Heart left ventricle (tissue), 16 donors: ENCODE measurements at regions not wholly inside any gene's neighbourhood (a gene's known extent, or its start where the extent isn't known, plus 50 kb on each side); places are given as distances from the start of the nearest gene placed in this dataset.

Source experiments
- ATAC-seq, 4 donors: fragments of 200-7000 bp; cut with Tn5 transposase; one replicate each; pipeline ENCODE4 v1.9.1; 2020 to 2022; ENCODE audit warnings: moderate library complexity in 4 of 4, mild to moderate bottlenecking in 3 of 4, moderate number of reproducible peaks in 1 of 4
- DNase-seq, 5 donors: peaks; one replicate each; pipeline ENCODE4 v3.0.0-alpha.2; 2020
- H3K27ac ChIP-seq, 12 donors: fragments of 200-600 bp; sonication (generic) in 4 of 12; one replicate each; pipeline versions ENCODE4 v1.5.0 to v1.8.0; 2016 to 2022; ENCODE audit warnings: mild to moderate bottlenecking in 2 of 12
- H3K27me3 ChIP-seq, 9 donors: fragments of 200-600 bp; sonication (generic) in 2 of 9; one replicate each; pipeline versions ENCODE4 v1.5.1 to v1.8.0; 2016 to 2022; ENCODE audit warnings: mild to moderate bottlenecking in 3 of 9
- H3K36me3 ChIP-seq, 9 donors: fragments of 200-600 bp; sonication (generic) in 2 of 9; one replicate each; pipeline versions ENCODE4 v1.5.0 to v1.8.0; 2018 to 2022; ENCODE audit warnings: mild to moderate bottlenecking in 2 of 9
- H3K4me1 ChIP-seq, 12 donors: fragments of 200-600 bp; sonication (generic) in 4 of 12; one replicate each; pipeline versions ENCODE4 v1.5.0 to v1.8.0; 2016 to 2022; ENCODE audit warnings: mild to moderate bottlenecking in 3 of 12
- H3K4me3 ChIP-seq, 12 donors: fragments of 200-600 bp; sonication (generic) in 4 of 12; one replicate each; pipeline versions ENCODE4 v1.5.0 to v1.8.0; 2017 to 2022; ENCODE audit warnings: mild to moderate bottlenecking in 9 of 12, moderate library complexity in 4 of 12
- H3K9me3 ChIP-seq, 12 donors: fragments of 200-600 bp; sonication (generic) in 4 of 12; one replicate each; pipeline versions ENCODE4 v1.5.0 to v1.8.0; 2016 to 2022; ENCODE audit warnings: mild to moderate bottlenecking in 1 of 12
- POLR2A ChIP-seq, 2 donors: fragments of 450-650 bp; IDR thresholded peaks; one replicate each; pipeline ENCODE4 v1.6.1; 2017; ENCODE audit warnings: antibody characterized with exemption in 2 of 2, mild to moderate bottlenecking in 2 of 2, moderate library complexity in 2 of 2
- WGBS, 4 donors: extraction: QIAGEN DNeasy Blood & Tissue Kit in 2 of 4; methylation state at CpG; one replicate each; pipeline versions ENCODE4 v1.1.5 to v1.1.7; 2013 to 2018; 5-methylcytosine and 5-hydroxymethylcytosine counted together
- intact Hi-C, 10 donors: fragments of 100-400 bp; cut with DNase I; formaldehyde crosslinking; loops; one replicate each; pipeline versions ENCODE4 v1.11.1 to v1.14.2; 2022
- TF ChIP-seq, protein P1 (sequence below), 12 donors: fragments of 200-600 bp; sonication (generic) in 4 of 12; IDR thresholded peaks; one replicate each; pipeline versions ENCODE4 v1.5.0 to v1.8.0; 2018 to 2022; ENCODE audit warnings: antibody characterized with exemption in 12 of 12, mild to moderate bottlenecking in 5 of 12
- donor health status: ischemic (EF 13 %, LVEDD 7.1; RV severe dilation, severe dysfunction).
- donor health status: healthy with polysubstance abuse.
- donor health status: DM: no; HTN: yes; CAD: no.
- donor health status: DM: no; HTN: no; CAD: no.
- donor health status: ischemic (EF 25% LVEDD 6.9; RV normal size, moderate dysfunction).
- donor health status: ischemic (EF 25% LVEDD 5.7; RV mildly dilated, moderate dysfunction).
- donor health status: healthy.
- donor health status: DM: yes; HTN: yes; CAD: no.
- donor health status: ischemic (EF 35%, LVEDD 5.7; RV mildly dilated, moderate dysfunction).
- donor health status: nonischemic (EF 11% LVEDD 7.7; RV severe dilation, severe dysfunction).
- donor health status: DM: yes; HTN: yes; CAD: no.
- donor health status: PGD.
- donor health status: ischemic (EF 29% LVEDD 5.4; RV normal size, mild dysfunction).
- donor health status: nonischemic (EF 23%, LVEDD 6.1; RV moderate dilation, normal function).

DNA sequence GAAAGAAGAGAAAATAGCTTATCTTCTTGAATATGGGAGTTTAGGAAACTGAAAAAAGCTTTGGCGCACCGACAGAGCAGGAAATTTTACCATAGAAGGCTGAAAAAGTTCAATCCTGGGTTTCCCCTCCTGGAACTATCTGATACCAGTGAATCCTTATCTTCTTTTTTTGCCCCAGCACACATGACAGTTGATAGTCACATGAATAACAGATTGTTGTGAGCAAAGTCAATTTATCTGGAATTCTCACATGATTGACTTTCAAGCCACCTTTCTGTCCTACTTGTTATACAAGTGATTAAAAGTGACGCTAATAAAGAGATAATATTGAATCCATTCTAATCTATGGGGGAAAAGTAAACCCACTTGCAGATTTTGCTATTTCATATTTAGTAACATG, 365.8 kb upstream of the NPVF start:
- intact Hi-C loops, result no loop called here
- no peaks in the 10 kb centered on the region for H3K36me3 ChIP-seq
- no peak for ATAC-seq

DNA sequence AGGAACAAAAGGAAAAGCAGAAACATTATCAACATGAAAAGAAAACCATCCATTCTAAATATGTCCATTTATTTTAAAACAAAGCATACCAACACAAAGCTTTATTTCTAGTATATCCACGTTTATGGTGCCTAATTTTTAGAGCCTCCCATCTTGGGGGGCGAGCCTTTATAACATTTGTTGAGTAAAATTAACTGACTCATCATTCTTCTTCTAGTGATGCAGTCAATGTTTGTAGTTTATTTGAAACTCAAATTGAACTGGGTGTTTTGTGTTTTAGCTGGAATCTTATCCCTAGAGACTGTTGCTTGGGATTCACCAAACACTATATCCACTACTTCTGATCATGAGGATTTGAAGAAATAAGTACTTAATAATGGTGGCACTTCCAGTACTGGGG, 366.4 kb upstream of the NPVF start:
- Histone ChIP-seq H3K27ac (no peak overlapping the region), H3K9me3 (peaks cover 0 to 4% (median 0%) of the 10 kb centered on the region in 12 donors), H3K27me3 (no peaks in the 10 kb centered on the region), H3K4me3 (no peak overlapping the region), H3K36me3 (no peaks in the 10 kb centered on the region), H3K4me1 (peaks cover 0 to 13% (median 0%) of the 10 kb centered on the region in 12 donors)
- 74 to 82% (median 79%) methylated on average over 2 of the region's 2 CpGs for WGBS, 4 donors
- ATAC-seq (no peak), DNase-seq (no peak)
- TF ChIP-seq, protein P1, sequence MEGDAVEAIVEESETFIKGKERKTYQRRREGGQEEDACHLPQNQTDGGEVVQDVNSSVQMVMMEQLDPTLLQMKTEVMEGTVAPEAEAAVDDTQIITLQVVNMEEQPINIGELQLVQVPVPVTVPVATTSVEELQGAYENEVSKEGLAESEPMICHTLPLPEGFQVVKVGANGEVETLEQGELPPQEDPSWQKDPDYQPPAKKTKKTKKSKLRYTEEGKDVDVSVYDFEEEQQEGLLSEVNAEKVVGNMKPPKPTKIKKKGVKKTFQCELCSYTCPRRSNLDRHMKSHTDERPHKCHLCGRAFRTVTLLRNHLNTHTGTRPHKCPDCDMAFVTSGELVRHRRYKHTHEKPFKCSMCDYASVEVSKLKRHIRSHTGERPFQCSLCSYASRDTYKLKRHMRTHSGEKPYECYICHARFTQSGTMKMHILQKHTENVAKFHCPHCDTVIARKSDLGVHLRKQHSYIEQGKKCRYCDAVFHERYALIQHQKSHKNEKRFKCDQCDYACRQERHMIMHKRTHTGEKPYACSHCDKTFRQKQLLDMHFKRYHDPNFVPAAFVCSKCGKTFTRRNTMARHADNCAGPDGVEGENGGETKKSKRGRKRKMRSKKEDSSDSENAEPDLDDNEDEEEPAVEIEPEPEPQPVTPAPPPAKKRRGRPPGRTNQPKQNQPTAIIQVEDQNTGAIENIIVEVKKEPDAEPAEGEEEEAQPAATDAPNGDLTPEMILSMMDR (IDR thresholded peaks at IDR 0.05), result no peak
- no peak for TF ChIP-seq POLR2A (IDR thresholded peaks at IDR 0.05)
- intact Hi-C loops, result no loop called here

More for the DNA sequence above, 365.8 kb upstream of the NPVF start:
- 69 to 87% (median 77%) methylated on average over 3 of the region's 3 CpGs for WGBS, 4 donors
- peaks cover 0 to 4% (median 0%) of the 10 kb centered on the region in 12 donors for H3K9me3 ChIP-seq
- no peak overlapping the region for H3K27ac ChIP-seq
- no peak for TF ChIP-seq POLR2A (IDR thresholded peaks at IDR 0.05)
- TF ChIP-seq, protein P1 (IDR thresholded peaks at IDR 0.05), result no peak
- DNase-seq, result no peak
- H3K27me3 ChIP-seq, result no peaks in the 10 kb centered on the region
- peaks cover 0 to 13% (median 0%) of the 10 kb centered on the region in 12 donors for H3K4me1 ChIP-seq
- no peak overlapping the region for H3K4me3 ChIP-seq

DNA sequence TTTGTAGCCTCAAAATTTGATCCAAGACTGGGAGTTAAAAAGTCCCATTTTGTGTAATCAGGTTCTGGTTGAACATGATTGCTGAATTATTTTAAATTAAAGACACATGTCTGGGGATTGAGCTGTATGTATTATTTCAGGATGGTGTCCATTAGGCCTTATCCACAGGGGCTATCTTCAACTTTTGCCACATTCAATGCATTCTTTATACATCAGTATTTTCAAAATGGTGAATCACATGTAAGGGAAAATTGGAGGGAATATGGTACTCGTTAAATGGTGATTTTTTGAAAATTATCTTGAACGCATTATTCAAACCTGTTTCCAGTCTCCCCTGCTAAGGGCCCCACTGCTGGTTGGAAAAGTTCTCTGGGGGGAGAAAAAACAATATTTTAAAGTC, 367.7 kb upstream of the NPVF start:
- no peak for ATAC-seq
- peaks cover 0 to 4% (median 0%) of the 10 kb centered on the region in 12 donors for H3K9me3 ChIP-seq
- intact Hi-C loops, result no loop called here

DNA sequence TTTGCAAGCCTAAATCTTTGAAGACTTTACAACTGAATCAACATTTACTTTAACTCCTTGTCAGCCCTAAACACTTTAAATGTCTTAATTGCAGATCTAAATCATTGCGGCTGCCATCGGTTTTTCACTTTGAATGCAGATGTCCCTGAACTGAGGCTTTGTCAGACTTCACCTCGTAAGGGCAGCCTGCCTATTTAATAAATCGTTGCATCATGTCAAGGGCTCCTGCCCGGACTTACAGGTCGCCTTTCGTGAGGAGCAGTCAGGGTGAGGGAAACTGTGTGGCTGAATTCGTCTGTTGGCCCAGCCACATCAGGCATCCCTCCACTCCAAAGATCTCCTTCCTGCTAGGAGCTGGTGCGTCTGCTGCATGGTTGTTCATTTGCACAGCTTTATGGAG, 368.2 kb upstream of the NPVF start:
- WGBS, 4 donors, result 89 to 93% (median 91%) methylated on average over 9 of the region's 9 CpGs
- DNase-seq, result no peak
- Histone ChIP-seq H3K36me3 (no peaks in the 10 kb centered on the region), H3K27ac (no peak overlapping the region), H3K27me3 (no peaks in the 10 kb centered on the region), H3K4me1 (peaks cover 0 to 13% (median 0%) of the 10 kb centered on the region in 12 donors), H3K4me3 (no peak overlapping the region), H3K9me3 (peaks cover 0 to 4% (median 0%) of the 10 kb centered on the region in 12 donors)
- intact Hi-C loops, result no loop called here
- TF ChIP-seq, protein P1 (IDR thresholded peaks at IDR 0.05), result no peak
- no peak for ATAC-seq

More for the DNA sequence above, 367.7 kb upstream of the NPVF start:
- Histone ChIP-seq H3K27ac (no peak overlapping the region), H3K4me3 (no peak overlapping the region), H3K27me3 (no peaks in the 10 kb centered on the region), H3K4me1 (peaks cover 0 to 13% (median 0%) of the 10 kb centered on the region in 12 donors), H3K36me3 (no peaks in the 10 kb centered on the region)
- TF ChIP-seq, protein P1 (IDR thresholded peaks at IDR 0.05), result no peak
- no peak for DNase-seq
- WGBS, 4 donors, result 91 to 96% (median 94%) methylated on average over 2 of the region's 2 CpGs
